HG03103 (cell line): ENCODE measurements at regions not wholly inside any gene's neighbourhood (a gene's known extent, or its start where the extent isn't known, plus 50 kb on each side); places are given as distances from the start of the nearest gene placed in this dataset.
"Not testable (repeated sequence)": the region's sequence is repeated elsewhere in the genome, so short reads cannot be mapped to it uniquely, and the experiment has no call there.

Source experiments
- ATAC-seq: cut with Tn5 transposase; IDR thresholded peaks from one replicate; pipeline ENCODE4 v1.9.1; 2021; ENCODE audit warnings: low read depth; ENCODE audit not compliant: unreplicated experiment

GRCh38 chrX:117689956-117690355 is 426.7 kb downstream of the KLHL13 start:
- no peak for ATAC-seq

DNA sequence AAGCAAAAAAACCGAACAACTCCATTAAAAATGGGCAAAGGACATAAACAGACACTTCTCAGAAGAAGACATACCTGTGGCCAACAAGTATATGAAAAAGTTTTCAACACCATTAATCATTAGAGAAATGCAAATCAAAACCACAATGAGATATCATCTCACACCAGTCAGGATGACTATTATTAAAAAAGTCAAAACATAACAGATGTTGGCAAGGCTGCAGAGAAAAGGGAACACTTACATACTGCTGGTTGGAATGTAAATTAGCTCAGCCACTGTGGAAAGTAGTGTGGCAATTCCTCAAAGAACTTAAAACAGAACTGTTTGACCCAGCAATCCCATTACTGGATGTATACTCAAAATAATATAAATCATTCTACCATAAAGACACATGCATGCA is 436.3 kb downstream of the KLHL13 start:
- no peak for ATAC-seq

DNA sequence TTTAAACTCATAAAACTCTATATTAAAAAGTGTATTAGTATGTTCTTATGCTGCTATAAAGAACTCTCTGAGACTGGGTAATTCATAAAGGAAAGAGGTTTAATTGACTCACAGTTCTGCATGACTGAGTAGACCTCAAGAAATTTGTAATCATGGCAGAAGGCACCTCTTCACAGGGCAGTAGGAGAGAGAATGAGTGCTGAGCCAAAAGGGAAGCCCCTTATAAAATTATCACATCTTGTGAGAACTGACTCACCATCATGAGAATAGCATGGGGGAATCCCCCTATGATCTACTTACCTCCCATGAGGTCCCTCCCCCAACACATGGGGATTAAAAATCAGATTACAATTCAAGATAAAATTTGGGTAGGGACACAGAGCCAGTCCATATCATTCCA is 463.2 kb downstream of the KLHL13 start:
- ATAC-seq, result no peak

DNA sequence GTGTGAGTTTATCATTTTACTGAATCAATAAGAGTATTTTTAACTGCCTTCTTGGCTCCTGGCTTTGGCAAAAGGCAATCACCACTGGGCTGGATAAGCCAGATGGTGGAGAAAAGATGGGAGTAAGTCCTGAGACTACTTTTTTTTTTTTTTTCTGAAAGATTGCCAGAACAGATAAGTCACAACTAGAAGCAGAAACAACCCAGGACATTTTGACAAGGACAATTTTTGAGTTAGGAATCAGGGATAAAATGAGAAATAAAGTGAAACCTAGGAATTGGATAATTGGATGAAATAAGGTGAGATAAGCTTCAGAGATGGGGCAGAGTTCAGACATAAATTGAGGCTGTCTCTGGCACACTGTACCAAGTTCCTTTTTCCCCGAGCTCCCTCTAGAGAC is 471.0 kb downstream of the KLHL13 start:
- ATAC-seq, result no peak

DNA sequence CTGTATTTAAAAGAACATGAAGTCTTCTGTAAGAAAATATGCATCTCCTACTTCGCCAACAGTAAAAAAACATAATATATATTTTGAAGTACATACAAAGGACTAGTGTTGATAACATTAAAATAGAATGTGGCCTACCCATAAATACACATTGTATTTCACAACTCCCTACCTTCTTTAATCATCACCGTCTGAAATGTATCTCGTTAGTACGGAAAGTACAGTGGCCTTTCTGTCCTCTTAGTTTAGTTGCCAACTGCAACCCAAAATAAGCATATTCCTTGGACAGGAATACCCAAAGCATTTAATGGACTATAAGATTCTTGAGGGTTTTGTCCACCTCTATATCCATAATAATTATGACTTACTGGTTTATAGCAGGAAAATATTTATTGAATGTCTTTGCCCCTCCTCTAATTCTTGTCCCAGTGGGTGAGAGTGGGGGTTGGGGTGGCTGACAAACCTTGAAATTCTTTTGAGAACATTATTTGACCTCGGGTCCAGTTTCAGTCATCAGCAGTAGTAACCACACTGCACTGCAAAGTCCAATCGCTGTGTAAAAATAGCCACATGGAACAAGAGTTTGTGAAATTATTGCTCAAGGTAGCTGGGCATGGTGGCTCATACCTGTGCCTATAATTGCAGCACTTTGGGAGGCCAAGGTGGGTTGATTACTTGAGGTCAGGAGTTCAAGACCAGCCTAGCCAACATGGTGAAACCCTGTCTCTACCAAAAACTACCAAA is 474.5 kb downstream of the KLHL13 start:
- no peak for ATAC-seq

GRCh38 chrX:117636826-117637225 is 479.8 kb downstream of the KLHL13 start:
- ATAC-seq, result no peak

GRCh38 chrX:117633277-117633676 is 483.3 kb downstream of the KLHL13 start:
- ATAC-seq, result no peak

GRCh38 chrX:117628381-117628780 is 488.2 kb downstream of the KLHL13 start:
- ATAC-seq, result no peak

DNA sequence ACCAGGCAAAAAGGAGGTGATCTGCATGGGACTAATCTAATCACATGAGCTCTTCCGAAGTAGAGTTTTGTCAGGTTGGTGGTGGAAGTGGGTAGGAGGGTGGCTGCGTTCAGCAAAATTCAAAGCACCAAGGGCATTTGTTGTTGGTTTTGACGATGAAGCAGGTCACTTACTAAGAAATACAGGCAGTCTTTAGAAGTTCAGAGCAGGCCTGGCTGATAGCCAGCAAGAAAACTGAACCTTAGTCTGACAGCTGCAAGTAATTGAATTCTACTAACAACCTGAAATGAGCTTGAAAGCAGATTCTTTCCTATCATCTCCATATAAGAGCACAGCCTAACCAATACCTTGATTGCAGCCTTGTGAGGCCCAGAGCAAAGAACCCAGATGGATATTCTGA is 505.8 kb downstream of the KLHL13 start:
- no peak for ATAC-seq

DNA sequence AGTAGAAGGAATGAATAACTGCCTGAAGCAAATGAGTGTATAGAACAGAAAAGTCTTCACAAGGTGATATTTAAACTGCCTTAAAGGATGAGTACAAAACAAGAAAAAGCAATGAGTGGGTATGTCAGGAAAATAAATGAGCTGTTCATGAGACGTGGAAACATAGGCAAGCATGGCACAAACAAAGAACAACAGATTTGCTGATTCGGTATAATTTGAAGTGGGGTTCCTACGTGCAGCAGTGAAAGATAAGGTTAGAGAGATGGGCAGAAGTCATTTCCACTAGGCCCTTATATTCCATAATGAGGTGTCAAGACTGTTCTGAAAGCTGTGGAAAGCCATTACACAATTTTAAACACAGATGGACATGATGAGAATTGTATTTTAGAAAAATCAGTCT is 506.6 kb downstream of the KLHL13 start:
- ATAC-seq, result no peak

DNA sequence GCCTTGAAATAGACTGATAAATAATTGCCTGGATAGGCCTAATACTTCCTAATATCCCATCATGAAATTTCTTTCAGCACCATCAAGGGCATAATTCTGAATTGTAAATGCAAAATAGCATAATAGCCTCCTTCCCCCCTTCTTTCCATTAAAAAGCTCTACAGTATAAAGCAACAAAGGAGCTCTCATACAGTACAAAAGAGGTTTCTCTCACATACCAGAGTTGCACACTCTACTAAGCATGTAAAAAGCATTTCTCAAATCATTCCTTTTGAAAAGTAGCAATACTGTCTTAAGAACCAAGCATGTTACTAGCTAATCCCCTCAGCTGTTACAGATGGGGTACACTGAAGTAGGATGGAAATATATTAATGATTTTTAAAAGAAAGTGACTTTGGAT is 509.0 kb downstream of the KLHL13 start:
- no peak for ATAC-seq

DNA sequence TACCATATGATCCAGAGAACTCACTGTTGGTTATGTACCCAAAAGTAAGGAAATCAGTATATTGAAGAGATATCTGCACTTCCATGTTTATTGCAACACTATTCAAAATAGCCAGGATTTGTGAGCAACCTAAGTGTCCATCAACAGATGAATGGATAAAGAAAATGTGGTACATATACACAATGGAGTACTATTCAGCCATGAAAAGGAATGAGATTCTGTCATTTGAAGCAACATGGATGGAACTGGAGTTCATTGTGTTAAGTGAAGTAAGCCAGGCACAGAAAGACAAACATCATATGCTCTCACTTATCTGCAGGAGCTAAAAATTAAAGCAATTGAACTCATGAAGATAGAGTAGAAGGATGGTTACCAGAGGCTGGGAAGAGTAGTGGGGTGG is 510.5 kb downstream of the KLHL13 start:
- ATAC-seq, result not testable (repeated sequence)

- no peak for ATAC-seq
Measured at GRCh38 chrX:117570160-117570559, 546.5 kb downstream of the KLHL13 start.

DNA sequence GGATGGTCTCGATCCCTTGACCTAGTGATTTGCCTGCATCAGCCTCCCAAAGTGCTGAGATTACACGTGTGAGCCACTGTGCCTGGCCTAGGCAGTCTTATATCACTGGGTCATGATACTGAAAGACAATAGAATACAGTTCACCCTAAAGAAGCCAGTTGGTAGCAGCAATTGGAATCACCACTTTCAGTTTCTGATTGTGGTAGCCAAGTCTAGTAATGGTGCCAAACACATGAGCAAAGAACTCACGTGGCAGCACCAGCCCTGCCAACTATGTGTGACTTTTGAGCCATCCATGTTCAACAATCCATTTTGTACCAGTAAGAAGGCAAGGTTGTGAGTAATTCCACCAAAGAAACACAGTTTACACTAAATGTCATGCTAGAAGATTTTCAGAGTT is 548.4 kb downstream of the KLHL13 start:
- ATAC-seq, result no peak

- ATAC-seq, result no peak
Measured at GRCh38 chrX:117543885-117544284, 572.7 kb downstream of the KLHL13 start.

DNA sequence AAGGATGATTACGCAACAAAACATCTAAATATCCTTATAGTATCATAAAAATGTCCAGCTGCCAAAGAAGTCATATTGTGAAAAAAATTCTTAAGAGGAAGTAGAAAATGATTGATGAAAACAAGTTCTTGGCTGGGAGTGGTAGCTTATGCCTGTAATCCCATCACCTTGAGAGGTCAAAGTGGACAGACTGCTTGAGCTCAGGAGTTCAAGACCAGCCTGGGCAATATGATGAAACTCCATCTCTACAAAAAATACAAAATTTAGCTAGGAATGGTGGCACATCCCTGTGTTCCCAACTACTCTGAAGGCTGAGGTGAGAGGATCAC is 577.6 kb downstream of the KLHL13 start:
- no peak for ATAC-seq

GRCh38 chrX:117538178-117539089 is 578.2 kb downstream of the KLHL13 start:
- ATAC-seq, result no peak

GRCh38 chrX:117532339-117532738 is 584.3 kb downstream of the KLHL13 start:
- no peak for ATAC-seq

GRCh38 chrX:117522725-117523700 is 593.6 kb downstream of the KLHL13 start:
- no peak for ATAC-seq

GRCh38 chrX:117517994-117518393 is 598.6 kb downstream of the KLHL13 start:
- no peak for ATAC-seq

- ATAC-seq, result no peak
Measured at GRCh38 chrX:117511379-117511778, 605.2 kb downstream of the KLHL13 start.
